ENCODE measurements at regions not wholly inside any gene's neighbourhood (a gene's known extent, or its start where the extent isn't known, plus 50 kb on each side); places are given as distances from the start of the nearest gene placed in this dataset.
"Not testable (repeated sequence)": the region's sequence is repeated elsewhere in the genome, so short reads cannot be mapped to it uniquely, and the experiment has no call there.

- DNase-seq (ENCODE audit: low read depth, low spot score) (no peak), ATAC-seq (no peak)
- no peaks in the 10 kb centered on the region for H4K20me1 ChIP-seq (ENCODE audit: insufficient read depth)
- RAD21 ChIA-PET (ENCODE audit: low non-redundant PET in 1 of 2, low total read pairs in 2 of 2, uncharacterized antibody in 2 of 2, unreplicated experiment in 2 of 2) = no interaction called here
- BruUV-seq (replicated peaks) = no TSS peak
- H3K9ac ChIP-seq (ENCODE audit: low read length) = no peak overlapping the region
- no peaks in the 10 kb centered on the region for H3K9me2 ChIP-seq (ENCODE audit: insufficient read depth)
- no peaks in the 10 kb centered on the region for H3K9me3 ChIP-seq (ENCODE audit: control insufficient read depth in 1 of 2, insufficient read depth in 1 of 2, low read depth in 1 of 2, low read length in 2 of 2)
- CTCF ChIA-PET = no interaction called here
- H3K79me2 ChIP-seq (ENCODE audit: insufficient read depth, low read length) = no peaks in the 10 kb centered on the region
- no peak overlapping the region for H2AFZ ChIP-seq (ENCODE audit: low read depth, low read length, poor library complexity, severe bottlenecking)
- no peak overlapping the region for H3K27ac ChIP-seq (ENCODE audit: low read depth, low read length)
- no peaks in the 10 kb centered on the region for H3K4me1 ChIP-seq (ENCODE audit: control insufficient read depth in 1 of 2, insufficient read depth in 2 of 2, low read length in 2 of 2)
- no peak overlapping the region for H3K4me3 ChIP-seq (replicated peaks in 1 of 2; ENCODE audit: low read depth in 1 of 2, low read length in 2 of 2)
- no peaks in the 10 kb centered on the region for H3K27me3 ChIP-seq (ENCODE audit: insufficient read depth, low read length)
- TF ChIP-seq FOSL1 (IDR thresholded peaks at IDR 0.05; ENCODE audit: low read depth) = no peak
- TF ChIP-seq EZH2 (IDR thresholded peaks at IDR 0.05) = no peak
- no peak for TF ChIP-seq EZH2phosphoT487 (IDR thresholded peaks at IDR 0.05; ENCODE audit: borderline replicate concordance)
- no peak for TF ChIP-seq ZBTB33 (IDR thresholded peaks at IDR 0.05; ENCODE audit: extremely low read depth, insufficient replicate concordance, low read length)
- TF ChIP-seq POLR2A (IDR thresholded peaks at IDR 0.05; ENCODE audit: borderline replicate concordance, extremely low read depth, insufficient read depth, insufficient read length) = no peak
- no peak for TF ChIP-seq ZNF274 (IDR thresholded peaks at IDR 0.05; ENCODE audit: low read depth, low read length)
- no peak for TF ChIP-seq YY1 (IDR thresholded peaks at IDR 0.05; ENCODE audit: extremely low read depth, insufficient replicate concordance, low read depth, low read length)
- no peak for TF ChIP-seq ELF1 (IDR thresholded peaks at IDR 0.05; ENCODE audit: borderline replicate concordance, low read depth)
- TF ChIP-seq ATF3 (IDR thresholded peaks at IDR 0.05) = no peak
- H3K4me2 ChIP-seq (ENCODE audit: low read length) = no peak overlapping the region
- POLR2A ChIA-PET = no interaction called here
- H3K36me3 ChIP-seq (ENCODE audit: control insufficient read depth in 1 of 2, insufficient read depth in 2 of 2, low read length in 2 of 2) = no peaks in the 10 kb centered on the region
- intact Hi-C loops (cut with micrococcal nuclease) = no loop called here
Measured at GRCh38 chr3:161941891-161942290, 445.3 kb downstream of the OTOL1 start.

- H3K9me3 ChIP-seq (ENCODE audit: control insufficient read depth in 1 of 2, insufficient read depth in 1 of 2, low read depth in 1 of 2, low read length in 2 of 2); H3K4me2 ChIP-seq (ENCODE audit: low read length); H3K9me2 ChIP-seq (ENCODE audit: insufficient read depth); CTCF ChIA-PET; H3K9ac ChIP-seq (ENCODE audit: low read length); H3K36me3 ChIP-seq (ENCODE audit: control insufficient read depth in 1 of 2, insufficient read depth in 2 of 2, low read length in 2 of 2); H3K4me3 ChIP-seq (replicated peaks in 1 of 2; ENCODE audit: low read depth in 1 of 2, low read length in 2 of 2); H3K27me3 ChIP-seq (ENCODE audit: insufficient read depth, low read length); H3K4me1 ChIP-seq (ENCODE audit: control insufficient read depth in 1 of 2, insufficient read depth in 2 of 2, low read length in 2 of 2); RAD21 ChIA-PET (ENCODE audit: low non-redundant PET in 1 of 2, low total read pairs in 2 of 2, uncharacterized antibody in 2 of 2, unreplicated experiment in 2 of 2); BruUV-seq (replicated peaks); H3K79me2 ChIP-seq (ENCODE audit: insufficient read depth, low read length); H3K27ac ChIP-seq (ENCODE audit: low read depth, low read length); DNase-seq (ENCODE audit: low read depth, low spot score); ATAC-seq; H2AFZ ChIP-seq (ENCODE audit: low read depth, low read length, poor library complexity, severe bottlenecking); intact Hi-C loops (cut with micrococcal nuclease); H4K20me1 ChIP-seq (ENCODE audit: insufficient read depth); POLR2A ChIA-PET: not testable (repeated sequence)
Measured at GRCh38 chr3:161943801-161944345, 447.3 kb downstream of the OTOL1 start.

Data from HCT116 (cell line).